Right lobe of liver (tissue), 6 donors: ENCODE measurements at regions not wholly inside any gene's neighbourhood (a gene's known extent, or its start where the extent isn't known, plus 50 kb on each side); places are given as distances from the start of the nearest gene placed in this dataset.

Source experiments
- ATAC-seq, 4 donors: fragments of 200-7000 bp; cut with Tn5 transposase; one replicate each; pipeline ENCODE4 v1.9.1; 2020; ENCODE audit warnings: mild to moderate bottlenecking in 4 of 4, moderate library complexity in 4 of 4
- DNase-seq, 3 donors: peaks; one replicate each; pipeline ENCODE4 v3.0.0-alpha.2; 2020
- H3K27ac ChIP-seq, 3 donors: fragments of 200-600 bp; one replicate each; pipeline ENCODE4 v1.8.0; 2022
- H3K27me3 ChIP-seq, 2 donors: fragments of 200-600 bp; one replicate each; pipeline ENCODE4 v1.8.0; 2022
- H3K36me3 ChIP-seq, 4 donors: fragments of 200-600 bp; sonication (generic) in 1 of 4; one replicate each; pipeline versions ENCODE4 v1.5.1 to v1.8.0; 2017 to 2022; ENCODE audit warnings: control low read depth in 1 of 4
- H3K4me1 ChIP-seq, 4 donors: fragments of 200-600 bp; sonication (generic) in 1 of 4; one replicate each; pipeline versions ENCODE4 v1.5.1 to v1.8.0; 2017 to 2022; ENCODE audit warnings: control low read depth in 1 of 4
- H3K4me3 ChIP-seq, 3 donors: fragments of 200-600 bp; one replicate each; pipeline ENCODE4 v1.8.0; 2022
- H3K9me3 ChIP-seq, 4 donors: fragments of 200-600 bp; sonication (generic) in 1 of 4; one replicate each; pipeline versions ENCODE4 v1.5.1 to v1.8.0; 2017 to 2022; ENCODE audit warnings: control low read depth in 1 of 4
- CTCF ChIP-seq, 4 donors: fragments of 200-600 bp in 3 of 4; fragments of 450-650 bp in 1 of 4; IDR thresholded peaks; one replicate each; pipeline versions ENCODE4 v1.5.1 to v1.8.0; 2016 to 2022; ENCODE audit warnings: antibody characterized with exemption in 4 of 4, mild to moderate bottlenecking in 2 of 4
- POLR2A ChIP-seq: fragments of 450-650 bp; IDR thresholded peaks from one replicate; pipeline ENCODE4 v1.6.1; 2017; ENCODE audit warnings: antibody characterized with exemption, mild to moderate bottlenecking
- WGBS: methylation state at CpG from one replicate; pipeline ENCODE4 v1.1.6; 2018; ENCODE audit warnings: low coverage, low lambda C conversion rate; ENCODE audit not compliant: insufficient coverage; ENCODE audit errors: missing lambda C conversion rate; 5-methylcytosine and 5-hydroxymethylcytosine counted together
- intact Hi-C, 2 donors: fragments of 100-400 bp; cut with DNase I; formaldehyde crosslinking; loops; one replicate each; pipeline versions ENCODE4 v1.11.2 to v1.14.1; 2022
- donor health status: DM: no; HTN: yes; CAD: no.
- donor health status: DM: no; HTN: no; CAD: no.
- donor health status: DM: no; HTN: no; CAD: no.
- donor health status: DM: no; HTN: yes; CAD: no.
- donor health status: DM: no; HTN: yes; CAD: no.

DNA sequence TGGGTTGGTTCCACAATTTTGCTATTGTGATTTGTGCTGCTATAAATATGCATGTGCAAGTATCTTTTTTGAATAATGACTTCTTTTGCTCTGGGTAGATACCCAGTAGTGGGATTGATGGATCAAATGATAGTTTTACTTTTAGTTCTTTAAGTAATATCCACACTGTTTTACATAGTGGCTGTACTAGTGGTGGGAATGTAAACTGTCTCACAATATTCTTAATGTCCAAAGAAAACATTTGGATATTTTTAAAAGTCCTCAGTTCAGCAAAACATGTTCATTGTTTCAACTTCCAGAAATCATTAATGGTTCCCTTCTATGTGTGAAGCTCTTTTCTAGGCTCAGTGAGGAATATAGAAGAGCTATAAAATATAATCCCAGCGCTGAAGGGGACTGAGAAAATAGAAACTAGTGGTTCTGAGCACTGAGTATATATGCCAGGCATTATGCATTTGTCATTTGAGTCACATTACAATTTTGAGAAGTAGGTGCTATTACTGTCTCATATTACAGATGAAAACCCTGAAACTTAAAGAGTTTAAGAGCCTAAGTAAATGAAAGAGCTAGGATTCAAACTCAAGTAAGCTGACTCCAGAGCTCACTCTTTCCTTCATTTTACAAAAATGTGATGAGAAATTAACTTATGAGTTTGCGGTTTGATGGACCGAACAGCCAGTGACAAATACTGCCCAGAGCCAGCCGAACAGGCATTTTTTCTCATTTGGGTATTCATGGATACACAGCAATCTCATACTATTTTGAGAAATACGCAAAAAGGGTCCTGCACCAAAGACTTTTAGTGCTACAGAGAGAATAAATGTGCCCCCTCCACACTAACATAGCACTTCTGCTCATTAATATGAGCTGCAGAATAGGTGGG lies 250.1 kb downstream of the TBX18 start:
- no peaks in the 10 kb centered on the region for H3K36me3 ChIP-seq
- TF ChIP-seq POLR2A = no peak
- TF ChIP-seq CTCF (IDR thresholded peaks at IDR 0.05) = no peak
- WGBS = 80% methylated on average over 5 of the region's 5 CpGs
- intact Hi-C loops = no loop called here
- no peak overlapping the region for H3K27ac ChIP-seq
- H3K4me1 ChIP-seq = peaks cover 0 to 7% (median 0%) of the 10 kb centered on the region in 4 donors
- no peak for DNase-seq
- no peaks in the 10 kb centered on the region for H3K9me3 ChIP-seq
- no peak overlapping the region for H3K4me3 ChIP-seq
- no peak for ATAC-seq
- no peaks in the 10 kb centered on the region for H3K27me3 ChIP-seq

DNA sequence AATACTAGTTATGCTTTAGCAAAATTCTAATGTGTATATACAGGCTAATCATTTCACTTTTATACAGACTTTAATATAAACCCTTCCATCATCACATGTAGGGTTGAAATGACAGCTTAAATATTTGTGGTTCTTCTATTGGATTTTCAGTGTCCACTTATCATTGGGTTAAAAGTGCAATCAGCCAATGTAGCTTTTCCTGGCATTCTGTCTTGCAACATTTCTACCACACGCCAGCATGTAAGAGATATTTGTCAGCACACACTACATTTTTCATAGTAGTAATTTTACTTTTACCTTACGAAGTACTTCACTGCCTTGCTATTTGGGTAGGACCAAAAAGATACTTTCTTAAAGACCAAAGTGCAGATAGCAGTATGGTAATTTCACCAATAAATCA lies 252.0 kb downstream of the TBX18 start:
- peak in 3 of 4 donors; percentile 31 to 69 (median 46) for ATAC-seq

GRCh38 chr6:84511929-84512328 lies 252.5 kb downstream of the TBX18 start:
- 26% methylated on average over 3 of the region's 3 CpGs for WGBS

More for the DNA sequence above, 252.0 kb downstream of the TBX18 start:
- no peak for DNase-seq
- Histone ChIP-seq H3K4me3 (no peak overlapping the region), H3K27ac (no peak overlapping the region), H3K36me3 (no peaks in the 10 kb centered on the region), H3K27me3 (no peaks in the 10 kb centered on the region), H3K4me1 (peaks cover 0 to 7% (median 0%) of the 10 kb centered on the region in 4 donors), H3K9me3 (no peaks in the 10 kb centered on the region)
- WGBS = 50% methylated on average over 2 of the region's 2 CpGs
- intact Hi-C loops = no loop called here
- no peak for TF ChIP-seq POLR2A
- TF ChIP-seq CTCF (IDR thresholded peaks at IDR 0.05) = no peak

GRCh38 chr6:84508981-84509380 lies 255.4 kb downstream of the TBX18 start:
- no peak for DNase-seq
- Histone ChIP-seq H3K36me3 (no peaks in the 10 kb centered on the region), H3K27me3 (no peaks in the 10 kb centered on the region), H3K27ac (no peak overlapping the region), H3K4me3 (no peak overlapping the region), H3K9me3 (no peaks in the 10 kb centered on the region), H3K4me1 (peaks cover 0 to 7% (median 0%) of the 10 kb centered on the region in 4 donors)
- TF ChIP-seq CTCF (IDR thresholded peaks at IDR 0.05) = no peak
- TF ChIP-seq POLR2A = no peak
- intact Hi-C loops = no loop called here
- no peak for ATAC-seq

More at GRCh38 chr6:84511929-84512328, 252.5 kb downstream of the TBX18 start:
- ATAC-seq = peak in 3 of 4 donors; percentile 39 to 61 (median 57)
- no peaks in the 10 kb centered on the region for H3K9me3 ChIP-seq
- H3K36me3 ChIP-seq = no peaks in the 10 kb centered on the region
- H3K4me1 ChIP-seq = peaks cover 0 to 7% (median 0%) of the 10 kb centered on the region in 4 donors
- H3K27me3 ChIP-seq = no peaks in the 10 kb centered on the region
- TF ChIP-seq POLR2A (no peak), CTCF (IDR thresholded peaks at IDR 0.05) (no peak)
- no peak for DNase-seq
- H3K27ac ChIP-seq = no peak overlapping the region
- intact Hi-C loops = no loop called here
- no peak overlapping the region for H3K4me3 ChIP-seq
